ENCODE measurements at regions not wholly inside any gene's neighbourhood (a gene's known extent, or its start where the extent isn't known, plus 50 kb on each side); places are given as distances from the start of the nearest gene placed in this dataset.

- no peak overlapping the region for H3K4me3 ChIP-seq (ENCODE audit: low read length)
- H3K9me3 ChIP-seq (ENCODE audit: low read length): no peaks in the 10 kb centered on the region
- H3K9me2 ChIP-seq (ENCODE audit: insufficient read depth, low read length): no peaks in the 10 kb centered on the region
- TF ChIP-seq MXI1 (conservative IDR thresholded peaks at IDR 0.05; ENCODE audit: poor library complexity, severe bottlenecking) (no peak), TAF1 (IDR thresholded peaks at IDR 0.05; ENCODE audit: low read depth) (no peak), EP300 (conservative IDR thresholded peaks at IDR 0.05; ENCODE audit: poor library complexity, severe bottlenecking) (no peak), REST (IDR thresholded peaks at IDR 0.05; ENCODE audit: borderline replicate concordance) (no peak), CTCF (IDR thresholded peaks at IDR 0.05; ENCODE audit: poor library complexity, severe bottlenecking) (no peak), SMC3 (conservative IDR thresholded peaks at IDR 0.05; ENCODE audit: poor library complexity) (no peak), EZH2 (IDR thresholded peaks at IDR 0.05; ENCODE audit: borderline replicate concordance, insufficient read depth, low read length, poor library complexity, severe bottlenecking) (no peak), RAD21 (conservative IDR thresholded peaks at IDR 0.05) (no peak), POLR2AphosphoS5 (IDR thresholded peaks at IDR 0.05) (no peak)
- H3K4me2 ChIP-seq (ENCODE audit: low read length): no peak overlapping the region
- H3K36me3 ChIP-seq (ENCODE audit: insufficient read depth, low read length): no peaks in the 10 kb centered on the region
- H3F3A ChIP-seq (ENCODE audit: insufficient read depth, low read length, poor library complexity, severe bottlenecking): no peaks in the 10 kb centered on the region
- H3K79me2 ChIP-seq (replicated peaks; ENCODE audit: insufficient read depth, low read length): no peaks in the 10 kb centered on the region
- H3K9ac ChIP-seq (ENCODE audit: low read length): no peak overlapping the region
- no peak overlapping the region for H3K27ac ChIP-seq (ENCODE audit: low read length)
- H4K20me1 ChIP-seq (ENCODE audit: insufficient read depth): no peaks in the 10 kb centered on the region
- H3K27me3 ChIP-seq (ENCODE audit: insufficient read depth, low read depth, low read length): no peaks in the 10 kb centered on the region
- H2AFZ ChIP-seq (ENCODE audit: low read depth, low read length): no peak overlapping the region
These were observed 665.0 kb downstream of the NTRK3 start for GRCh38 chr15:87591582-87591981.

- no peaks in the 10 kb centered on the region for H3K79me2 ChIP-seq (replicated peaks; ENCODE audit: insufficient read depth, low read length)
- no peak overlapping the region for H3K9ac ChIP-seq (ENCODE audit: low read length)
- no peak overlapping the region for H3K4me3 ChIP-seq (ENCODE audit: low read length)
These were observed 665.5 kb downstream of the NTRK3 start for GRCh38 chr15:87591042-87591441.

More at GRCh38 chr15:87591042-87591441, 665.5 kb downstream of the NTRK3 start:
- H3K9me3 ChIP-seq (ENCODE audit: low read length): no peaks in the 10 kb centered on the region
- H2AFZ ChIP-seq (ENCODE audit: low read depth, low read length): no peak overlapping the region
- H3K27ac ChIP-seq (ENCODE audit: low read length): no peak overlapping the region
- no peaks in the 10 kb centered on the region for H3K27me3 ChIP-seq (ENCODE audit: insufficient read depth, low read depth, low read length)
- no peaks in the 10 kb centered on the region for H4K20me1 ChIP-seq (ENCODE audit: insufficient read depth)
- H3K36me3 ChIP-seq (ENCODE audit: insufficient read depth, low read length): no peaks in the 10 kb centered on the region
- H3K4me2 ChIP-seq (ENCODE audit: low read length): no peak overlapping the region
- no peaks in the 10 kb centered on the region for H3K9me2 ChIP-seq (ENCODE audit: insufficient read depth, low read length)
- no peaks in the 10 kb centered on the region for H3F3A ChIP-seq (ENCODE audit: insufficient read depth, low read length, poor library complexity, severe bottlenecking)
- TF ChIP-seq MXI1 (conservative IDR thresholded peaks at IDR 0.05; ENCODE audit: poor library complexity, severe bottlenecking) (no peak), SMC3 (conservative IDR thresholded peaks at IDR 0.05; ENCODE audit: poor library complexity) (no peak), RAD21 (conservative IDR thresholded peaks at IDR 0.05) (no peak), EZH2 (IDR thresholded peaks at IDR 0.05; ENCODE audit: borderline replicate concordance, insufficient read depth, low read length, poor library complexity, severe bottlenecking) (no peak), REST (IDR thresholded peaks at IDR 0.05; ENCODE audit: borderline replicate concordance) (no peak), EP300 (conservative IDR thresholded peaks at IDR 0.05; ENCODE audit: poor library complexity, severe bottlenecking) (no peak), TAF1 (IDR thresholded peaks at IDR 0.05; ENCODE audit: low read depth) (no peak), POLR2AphosphoS5 (IDR thresholded peaks at IDR 0.05) (no peak), CTCF (IDR thresholded peaks at IDR 0.05; ENCODE audit: poor library complexity, severe bottlenecking) (no peak)

Data from neural cell (in vitro differentiated cells).